WTC11 (cell line): ENCODE measurements at regions not wholly inside any gene's neighbourhood (a gene's known extent, or its start where the extent isn't known, plus 50 kb on each side); places are given as distances from the start of the nearest gene placed in this dataset.

ENCODE experiments used
- ARID4B ChIP-seq: sonication (generic); formaldehyde crosslinking; IDR thresholded peaks from 2 replicates; pipeline ENCODE4 v1.8.0; 2023; ENCODE audit warnings: missing genetic modification reagents, mild to moderate bottlenecking, borderline replicate concordance
- ATF1 ChIP-seq: sonication (generic); formaldehyde crosslinking; IDR thresholded peaks from 2 replicates; pipeline ENCODE4 v1.8.1; 2023; ENCODE audit warnings: mild to moderate bottlenecking, moderate library complexity, missing genetic modification reagents
- CDX4 ChIP-seq: fragments of 250-450 bp; sonication (Bioruptor Pico); IDR thresholded peaks from 2 replicates; pipeline ENCODE4 v1.9.0; 2021; ENCODE audit warnings: moderate library complexity, mild to moderate bottlenecking, inconsistent platforms, borderline replicate concordance
- CTCF ChIP-seq: fragments of 200-600 bp; IDR thresholded peaks from 2 replicates; pipeline ENCODE4 v1.8.0; 2022; ENCODE audit warnings: antibody characterized with exemption
- HMGXB4 ChIP-seq: sonication (generic); formaldehyde crosslinking; IDR thresholded peaks from 2 replicates; pipeline ENCODE4 v1.8.1; 2023; ENCODE audit warnings: mild to moderate bottlenecking, moderate library complexity, missing genetic modification reagents
- PREB ChIP-seq: sonication (generic); formaldehyde crosslinking; IDR thresholded peaks from 2 replicates; pipeline ENCODE4 v1.8.1; 2022; ENCODE audit warnings: mild to moderate bottlenecking, missing genetic modification reagents, moderate library complexity, borderline replicate concordance
- ZNF219 ChIP-seq: sonication (generic); formaldehyde crosslinking; IDR thresholded peaks from 2 replicates; pipeline ENCODE4 v1.8.0; 2023; ENCODE audit warnings: missing genetic modification reagents, mild to moderate bottlenecking, borderline replicate concordance
- ZNF281 ChIP-seq: sonication (generic); formaldehyde crosslinking; IDR thresholded peaks from 2 replicates; pipeline ENCODE4 v1.8.0; 2023; ENCODE audit warnings: mild to moderate bottlenecking, missing genetic modification reagents
- ZNF532 ChIP-seq: fragments of 250-450 bp; sonication (Bioruptor Pico); IDR thresholded peaks from 2 replicates; pipeline ENCODE4 v1.9.0; 2021; ENCODE audit warnings: mild to moderate bottlenecking, borderline replicate concordance

GRCh38 chr15:26032162-26032846 is 169.2 kb upstream of the ATP10A start (continued):
- TF ChIP-seq ZNF281: no peak
- TF ChIP-seq ATF1: no peak
- TF ChIP-seq CDX4 (CRISPR knock-in tag): no peak
- TF ChIP-seq HMGXB4 (CRISPR knock-in tag): no peak
- TF ChIP-seq ZNF532 (CRISPR knock-in tag): no peak
- TF ChIP-seq ZNF219: no peak
- TF ChIP-seq CTCF: no peak
- TF ChIP-seq ARID4B (CRISPR knock-in tag): no peak
- no peak for TF ChIP-seq PREB (CRISPR knock-in tag)
